Esophagus squamous epithelium (tissue), 4 donors: ENCODE measurements at regions not wholly inside any gene's neighbourhood (a gene's known extent, or its start where the extent isn't known, plus 50 kb on each side); places are given as distances from the start of the nearest gene placed in this dataset.
"Not testable (repeated sequence)": the region's sequence is repeated elsewhere in the genome, so short reads cannot be mapped to it uniquely, and the experiment has no call there.

ENCODE experiments used
- CTCF ChIP-seq, 6 experiments: fragments of 450-650 bp in 4 of 6; fragments of 200-600 bp in 2 of 6; sonication (generic) in 2 of 6; IDR thresholded peaks; one replicate each; pipeline ENCODE4 v1.5.1; 2016 to 2019; ENCODE audit warnings: antibody characterized with exemption in 6 of 6, mild to moderate bottlenecking in 4 of 6, moderate library complexity in 4 of 6
- POLR2A ChIP-seq, 4 donors: fragments of 450-650 bp; IDR thresholded peaks; one replicate each; pipeline ENCODE4 v1.6.1; 2017; ENCODE audit warnings: antibody characterized with exemption in 4 of 4, mild to moderate bottlenecking in 4 of 4, moderate library complexity in 3 of 4

GRCh38 chr5:176037190-176037589 lies 69.1 kb upstream of the THOC3 start:
- TF ChIP-seq CTCF, POLR2A (IDR thresholded peaks at IDR 0.05): not testable (repeated sequence)
